ENCODE measurements at regions not wholly inside any gene's neighbourhood (a gene's known extent, or its start where the extent isn't known, plus 50 kb on each side); places are given as distances from the start of the nearest gene placed in this dataset.

DNA sequence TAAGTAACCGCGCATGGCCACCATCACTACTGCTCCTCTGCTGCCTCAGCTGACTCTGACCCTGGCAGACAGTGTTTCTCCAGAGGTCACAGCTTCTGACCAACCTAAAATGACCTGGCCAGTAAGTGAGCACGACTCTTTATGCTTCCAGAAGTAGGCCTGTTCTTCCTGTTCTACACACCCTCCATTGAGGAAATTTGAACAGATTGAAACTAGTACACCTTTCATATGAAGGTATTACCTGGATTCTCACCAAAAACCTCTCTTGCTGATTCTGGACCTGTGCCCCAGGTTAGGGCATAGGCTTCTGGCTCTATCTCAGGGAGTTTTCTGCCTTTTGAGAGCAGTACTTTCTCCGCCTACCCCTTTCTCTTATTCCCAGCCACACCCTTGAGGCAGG lies 178.4 kb upstream of the FRMD6 start (continued):
- no peak for TF ChIP-seq SIX4 (CRISPR knock-in tag; IDR thresholded peaks at IDR 0.05)
- TF ChIP-seq SP140L (CRISPR knock-in tag; IDR thresholded peaks at IDR 0.05; ENCODE audit: borderline replicate concordance): no peak

DNA sequence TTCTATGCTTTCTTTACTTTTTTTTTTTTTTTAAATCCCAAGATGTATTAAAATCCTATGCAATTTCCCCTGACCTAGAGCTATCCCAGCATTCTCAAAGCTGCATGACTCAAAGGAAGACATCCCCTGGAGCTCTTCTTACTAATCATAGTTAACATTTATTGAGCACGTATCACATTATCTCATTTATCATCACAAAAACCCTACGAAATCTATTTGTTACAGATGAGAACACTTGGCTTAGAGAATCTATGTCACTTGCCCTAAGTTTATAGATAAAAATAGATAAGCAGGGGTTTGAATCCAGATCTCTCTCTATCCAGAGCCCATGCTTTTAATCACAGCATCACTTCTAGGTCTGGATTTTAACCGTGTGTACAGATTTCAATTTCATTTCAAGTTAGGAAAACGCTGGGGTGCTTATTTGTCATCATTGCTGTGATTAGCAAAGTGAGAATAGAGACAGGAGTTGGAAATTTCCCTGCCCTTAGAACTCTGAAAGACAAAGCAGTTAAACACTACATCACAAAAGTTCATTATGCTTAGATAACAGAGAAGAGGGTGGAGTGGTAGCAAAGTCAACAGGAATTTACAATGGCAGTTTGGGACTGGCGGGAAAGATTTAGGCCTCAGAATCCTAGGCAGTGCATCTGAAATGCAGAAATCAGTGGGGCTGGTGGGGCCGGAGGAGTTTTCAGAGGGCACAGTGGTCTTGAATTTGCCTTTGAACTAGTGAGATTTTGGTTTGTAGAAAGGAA lies 177.7 kb upstream of the FRMD6 start:
- CTCF ChIA-PET (ENCODE audit: low intra/inter-chr PET ratio, low total read pairs): no interaction called here
- no peak for ATAC-seq
- BruUV-seq (replicated peaks): no TSS peak
- intact Hi-C loops (cut with micrococcal nuclease; ENCODE audit: unreplicated experiment) (no loop called here), in situ Hi-C loops (cut with HindIII; ENCODE audit: extremely low pct_ligation_motif_present, low pct_unique_long_range_greater_than_20kb) (no loop called here)
- Histone ChIP-seq H3K4me3 (replicated peaks in 1 of 3; ENCODE audit: insufficient read depth in 1 of 3, low read depth in 2 of 3, low read length in 3 of 3) (no peak overlapping the region), H3K36me3 (replicated peaks in 1 of 2; ENCODE audit: control insufficient read depth in 1 of 2, insufficient read depth in 2 of 2, low read length in 2 of 2) (no peaks in the 10 kb centered on the region), H3K4me1 (ENCODE audit: insufficient read depth, low read length) (no peaks in the 10 kb centered on the region), H2AFZ (ENCODE audit: low read length) (no peak overlapping the region), H3K9me3 (ENCODE audit: low read length) (no peaks in the 10 kb centered on the region), H3K79me2 (ENCODE audit: insufficient read depth, low read length) (no peaks in the 10 kb centered on the region), H4K20me1 (ENCODE audit: insufficient read depth, low read length) (no peaks in the 10 kb centered on the region), H3K27ac (ENCODE audit: extremely low read length, insufficient read depth, low read length) (no peak overlapping the region), H3K27me3 (ENCODE audit: control insufficient read depth in 1 of 2, insufficient read depth in 2 of 2, low read length in 2 of 2) (no peaks in the 10 kb centered on the region), H3K4me2 (ENCODE audit: low read depth, low read length) (no peak overlapping the region), H3K9ac (ENCODE audit: insufficient read depth, low read depth, low read length) (no peak overlapping the region)
- FAIRE-seq: no peak
- 29% methylated on average over 6 of the region's 6 CpGs for WGBS (ENCODE audit: low lambda C conversion rate)
- no peak for TF ChIP-seq TAF1 (CRISPR knock-in tag; IDR thresholded peaks at IDR 0.05)
- no peak for TF ChIP-seq GTF3A (CRISPR knock-in tag; conservative IDR thresholded peaks at IDR 0.05)
- no peak for TF ChIP-seq SALL1 (CRISPR knock-in tag; IDR thresholded peaks at IDR 0.05)
- no peak for TF ChIP-seq SNAI1 (CRISPR knock-in tag; IDR thresholded peaks at IDR 0.05; ENCODE audit: borderline replicate concordance)
- TF ChIP-seq, protein P1, sequence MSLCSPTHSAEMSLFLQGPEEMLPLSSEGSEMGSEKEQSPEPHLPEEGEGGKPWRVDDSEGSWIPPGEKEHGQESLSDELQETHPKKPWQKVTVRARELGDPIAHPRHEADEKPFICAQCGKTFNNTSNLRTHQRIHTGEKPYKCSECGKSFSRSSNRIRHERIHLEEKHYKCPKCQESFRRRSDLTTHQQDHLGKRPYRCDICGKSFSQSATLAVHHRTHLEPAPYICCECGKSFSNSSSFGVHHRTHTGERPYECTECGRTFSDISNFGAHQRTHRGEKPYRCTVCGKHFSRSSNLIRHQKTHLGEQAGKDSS (CRISPR knock-in tag; IDR thresholded peaks at IDR 0.05; ENCODE audit: borderline replicate concordance, low read depth): no peak
- TF ChIP-seq, protein P2, sequence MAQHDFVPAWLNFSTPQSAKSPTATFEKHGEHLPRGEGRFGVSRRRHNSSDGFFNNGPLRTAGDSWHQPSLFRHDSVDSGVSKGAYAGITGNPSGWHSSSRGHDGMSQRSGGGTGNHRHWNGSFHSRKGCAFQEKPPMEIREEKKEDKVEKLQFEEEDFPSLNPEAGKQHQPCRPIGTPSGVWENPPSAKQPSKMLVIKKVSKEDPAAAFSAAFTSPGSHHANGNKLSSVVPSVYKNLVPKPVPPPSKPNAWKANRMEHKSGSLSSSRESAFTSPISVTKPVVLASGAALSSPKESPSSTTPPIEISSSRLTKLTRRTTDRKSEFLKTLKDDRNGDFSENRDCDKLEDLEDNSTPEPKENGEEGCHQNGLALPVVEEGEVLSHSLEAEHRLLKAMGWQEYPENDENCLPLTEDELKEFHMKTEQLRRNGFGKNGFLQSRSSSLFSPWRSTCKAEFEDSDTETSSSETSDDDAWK (CRISPR knock-in tag; IDR thresholded peaks at IDR 0.05): no peak
- no peak for DNase-seq (ENCODE audit: low spot score)
- POLR2A ChIA-PET: no interaction called here

Data from HepG2 (cell line).